K562 (cell line): ENCODE measurements at regions not wholly inside any gene's neighbourhood (a gene's known extent, or its start where the extent isn't known, plus 50 kb on each side); places are given as distances from the start of the nearest gene placed in this dataset.

ENCODE experiments used
- ATAC-seq: fragments of 200-7000 bp; cut with Tn5 transposase; 3 replicates; pipeline ENCODE4 v1.9.1; 2020; ENCODE audit warnings: moderate library complexity
- BruUV-seq: library from RNA; stranded (reverse); fragments of 400-500 nt; replicated peaks from 2 replicates; lab custom pipeline; 2021; lab: Mats Ljungman, UMichigan
- CTCF ChIA-PET: fragments of 300-600 bp; formaldehyde crosslinking; extraction: SDS; loops from one replicate; lab custom pipeline; 2021; ENCODE audit warnings: low intra/inter-chr PET ratio; lab: Yijun Ruan, JAX
- POLR2A ChIA-PET: fragments of 300-600, 350-650 bp; sonication (Branson Sonifier 250); formaldehyde crosslinking; extraction: SDS; loops from one replicate; lab custom pipeline; 2021; ENCODE audit warnings: antibody characterized with exemption, inconsistent platforms; lab: Yijun Ruan, JAX
- DNase-seq, 4 experiments: peaks; one replicate each; pipeline versions ENCODE4 v3.0.0 to v3.0.0-alpha.2; 2011 to 2018; ENCODE audit warnings: low spot score in 3 of 4, mixed read lengths in 3 of 4; ENCODE audit errors: extremely low read depth in 1 of 4
- FAIRE-seq: peaks from 2 replicates; lab custom pipeline; 2011; peaks lifted over from hg19 to GRCh38; lab: Jason Lieb, UNC
- H2AFZ ChIP-seq: 2 replicates; pipeline ENCODE4 v1.6.0; 2011; ENCODE audit warnings: low read depth, low read length, control low read depth, inconsistent platforms
- H3K27ac ChIP-seq: fragments of 200-600 bp; 3 replicates; pipeline ENCODE4 v1.8.0; 2011; ENCODE audit warnings: low read depth, mild to moderate bottlenecking, control low read depth, inconsistent platforms, low read length, moderate library complexity, mixed read lengths; ENCODE audit errors: extremely low read depth
- H3K27me3 ChIP-seq, 2 experiments: fragments of 300-600 bp in 1 of 2; 2 replicates in 1 of 2; 3 replicates in 1 of 2; pipeline versions ENCODE4 v1.6.0 to v1.8.0; 2011; ENCODE audit warnings: inconsistent platforms in 2 of 2, low read length in 2 of 2, mild to moderate bottlenecking in 1 of 2, mixed read lengths in 1 of 2, moderate library complexity in 1 of 2; ENCODE audit not compliant: control insufficient read depth in 2 of 2, insufficient read depth in 2 of 2
- H3K36me3 ChIP-seq: fragments of 300-600 bp; 3 replicates; pipeline ENCODE4 v1.8.0; 2011; ENCODE audit warnings: mild to moderate bottlenecking, low read length, inconsistent platforms; ENCODE audit not compliant: control insufficient read depth, insufficient read depth
- H3K4me1 ChIP-seq, 2 experiments: fragments of 200-600 bp in 1 of 2; replicated peaks in 1 of 2; 2 replicates in 1 of 2; 3 replicates in 1 of 2; pipeline versions ENCODE4 v1.5.1 to v1.8.0; 2011; ENCODE audit warnings: inconsistent platforms in 2 of 2, low read length in 2 of 2, mild to moderate bottlenecking in 1 of 2, mixed read lengths in 1 of 2, moderate library complexity in 1 of 2; ENCODE audit not compliant: control insufficient read depth in 2 of 2, insufficient read depth in 2 of 2
- H3K4me2 ChIP-seq: 2 replicates; pipeline ENCODE4 v1.6.1; 2011; ENCODE audit warnings: low read length, control low read depth, inconsistent platforms, mixed read lengths; ENCODE audit not compliant: insufficient read depth
- H3K4me3 ChIP-seq: fragments of 200-600 bp; sonication (generic), shearing (Covaris generic); 2 replicates; pipeline ENCODE4 v1.5.1; 2016; ENCODE audit warnings: control low read depth, inconsistent platforms
- H3K79me2 ChIP-seq: fragments of 200-600 bp; 3 replicates; pipeline ENCODE4 v1.8.0; 2011; ENCODE audit warnings: low read length, inconsistent platforms; ENCODE audit not compliant: control insufficient read depth, insufficient read depth
- H3K9ac ChIP-seq, 2 experiments: 2 replicates each; pipeline versions ENCODE4 v1.6.0 to v1.6.1; 2011; ENCODE audit warnings: low read depth in 2 of 2, low read length in 2 of 2, control low read depth in 1 of 2, inconsistent platforms in 1 of 2, mild to moderate bottlenecking in 1 of 2, mixed read lengths in 1 of 2; ENCODE audit not compliant: insufficient read depth in 1 of 2
- H3K9me1 ChIP-seq: one replicate; pipeline ENCODE4 v1.6.0; 2011; ENCODE audit warnings: inconsistent platforms, mild to moderate bottlenecking, low read length, moderate library complexity; ENCODE audit not compliant: control insufficient read depth, insufficient read depth
- H3K9me3 ChIP-seq: replicated peaks from 2 replicates; pipeline ENCODE4 v1.5.1; 2011; ENCODE audit warnings: low read depth, low read length, inconsistent platforms; ENCODE audit not compliant: control insufficient read depth, insufficient read depth
- H4K20me1 ChIP-seq: replicated peaks from 2 replicates; pipeline ENCODE4 v1.6.1; 2011; ENCODE audit warnings: low read length, inconsistent platforms, mixed read lengths; ENCODE audit not compliant: control insufficient read depth, insufficient read depth
- ARID2 ChIP-seq: fragments of 450-650 bp; IDR thresholded peaks from 2 replicates; pipeline ENCODE4 v1.6.1; 2017; ENCODE audit warnings: antibody characterized with exemption, mild to moderate bottlenecking
- CEBPB ChIP-seq: fragments of 450-650 bp; IDR thresholded peaks from 2 replicates; pipeline ENCODE4 v1.6.1; 2016; ENCODE audit warnings: missing genetic modification characterization, missing compliant biosample characterization
- RFX1 ChIP-seq: fragments of 450-650 bp; IDR thresholded peaks from 2 replicates; pipeline ENCODE4 v1.6.1; 2016; ENCODE audit warnings: mild to moderate bottlenecking, moderate library complexity
- SIN3B ChIP-seq: fragments of 450-650 bp; IDR thresholded peaks from 2 replicates; pipeline ENCODE4 v1.6.1; 2017; ENCODE audit warnings: low read depth, mild to moderate bottlenecking, moderate library complexity
- SP1 ChIP-seq: sonication (generic); formaldehyde crosslinking; IDR thresholded peaks from 2 replicates; pipeline ENCODE4 v1.8.1; 2022; ENCODE audit warnings: mild to moderate bottlenecking, missing genetic modification reagents
- WGBS: fragments of 100-300 bp; shearing (Covaris generic); methylation state at CpG from one replicate; pipeline ENCODE4 v1.1.6; 2016; ENCODE audit warnings: low coverage, mixed read lengths; ENCODE audit not compliant: insufficient coverage; ENCODE audit errors: missing lambda C conversion rate; 5-methylcytosine and 5-hydroxymethylcytosine counted together
- in situ Hi-C: fragments of 300-500 bp; cut with MboI; formaldehyde crosslinking; loops from 4 replicates; pipeline ENCODE4 v1.15.0; 2018; ENCODE audit warnings: inconsistent platforms, mixed read lengths
- intact Hi-C: fragments of 100-400 bp; cut with micrococcal nuclease; formaldehyde crosslinking; loops from 2 replicates; pipeline ENCODE4 v1.14.2; 2022
- TF ChIP-seq, protein P1 (sequence below): sonication (generic); formaldehyde crosslinking; IDR thresholded peaks from 2 replicates; pipeline ENCODE4 v1.8.0; 2022; ENCODE audit warnings: missing genetic modification reagents, mild to moderate bottlenecking, borderline replicate concordance
- TF ChIP-seq, protein P2 (sequence below): conservative IDR thresholded peaks from 2 replicates; pipeline ENCODE4 v1.6.1; 2011; ENCODE audit warnings: low read depth, mild to moderate bottlenecking, low read length; ENCODE audit not compliant: control insufficient read depth
- TF ChIP-seq, protein P3 (sequence below): fragments of 250-450 bp; sonication (Bioruptor Pico); IDR thresholded peaks from 2 replicates; pipeline ENCODE4 v1.8.0; 2022; ENCODE audit warnings: moderate library complexity, mild to moderate bottlenecking, inconsistent platforms

DNA sequence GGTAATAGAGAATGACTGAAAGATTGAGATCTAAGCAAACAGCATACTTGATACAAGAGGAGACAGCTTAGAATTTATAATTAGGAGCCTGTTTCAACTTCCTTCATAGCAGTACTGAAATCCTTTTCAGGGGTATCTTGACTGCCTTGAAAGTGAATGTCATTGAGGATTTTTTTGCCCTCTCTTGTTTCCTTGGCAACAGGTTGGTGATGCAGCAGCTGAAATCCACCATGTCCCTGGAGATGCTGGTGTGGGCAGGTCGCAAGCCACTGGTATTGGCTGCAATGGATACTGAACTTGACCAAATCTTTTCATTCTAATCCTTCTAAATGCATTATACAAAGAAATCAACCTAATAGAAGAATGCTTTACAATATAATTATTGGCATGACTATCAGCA, 59.3 kb upstream of the GAP43 start:
- no peak overlapping the region for H2AFZ ChIP-seq
- ATAC-seq (no peak), FAIRE-seq (no peak), DNase-seq (no peak)
- H3K4me2 ChIP-seq, result no peak overlapping the region
- no peak overlapping the region for H3K4me3 ChIP-seq
- H3K9ac ChIP-seq, result no peak overlapping the region
- WGBS, result 0% methylated on average over 1 of the region's 1 CpG
- no peak overlapping the region for H3K27ac ChIP-seq
- ChIA-PET CTCF (no interaction called here), POLR2A (no interaction called here)
- no peaks in the 10 kb centered on the region for H3K27me3 ChIP-seq
- no peaks in the 10 kb centered on the region for H3K36me3 ChIP-seq
- in situ Hi-C loops, result no loop called here
- intact Hi-C loops, result no loop called here
- H3K9me1 ChIP-seq, result no peaks in the 10 kb centered on the region
- BruUV-seq, result no TSS peak
- no peaks in the 10 kb centered on the region for H3K9me3 ChIP-seq
- TF ChIP-seq RFX1 (no peak), ARID2 (no peak)
- TF ChIP-seq, protein P1, sequence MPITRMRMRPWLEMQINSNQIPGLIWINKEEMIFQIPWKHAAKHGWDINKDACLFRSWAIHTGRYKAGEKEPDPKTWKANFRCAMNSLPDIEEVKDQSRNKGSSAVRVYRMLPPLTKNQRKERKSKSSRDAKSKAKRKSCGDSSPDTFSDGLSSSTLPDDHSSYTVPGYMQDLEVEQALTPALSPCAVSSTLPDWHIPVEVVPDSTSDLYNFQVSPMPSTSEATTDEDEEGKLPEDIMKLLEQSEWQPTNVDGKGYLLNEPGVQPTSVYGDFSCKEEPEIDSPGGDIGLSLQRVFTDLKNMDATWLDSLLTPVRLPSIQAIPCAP (CRISPR knock-in tag), result no peak
- TF ChIP-seq, protein P2, sequence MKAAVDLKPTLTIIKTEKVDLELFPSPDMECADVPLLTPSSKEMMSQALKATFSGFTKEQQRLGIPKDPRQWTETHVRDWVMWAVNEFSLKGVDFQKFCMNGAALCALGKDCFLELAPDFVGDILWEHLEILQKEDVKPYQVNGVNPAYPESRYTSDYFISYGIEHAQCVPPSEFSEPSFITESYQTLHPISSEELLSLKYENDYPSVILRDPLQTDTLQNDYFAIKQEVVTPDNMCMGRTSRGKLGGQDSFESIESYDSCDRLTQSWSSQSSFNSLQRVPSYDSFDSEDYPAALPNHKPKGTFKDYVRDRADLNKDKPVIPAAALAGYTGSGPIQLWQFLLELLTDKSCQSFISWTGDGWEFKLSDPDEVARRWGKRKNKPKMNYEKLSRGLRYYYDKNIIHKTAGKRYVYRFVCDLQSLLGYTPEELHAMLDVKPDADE, result no peak
- no peaks in the 10 kb centered on the region for H3K79me2 ChIP-seq
- H4K20me1 ChIP-seq, result no peaks in the 10 kb centered on the region
- H3K4me1 ChIP-seq, result no peaks in the 10 kb centered on the region

DNA sequence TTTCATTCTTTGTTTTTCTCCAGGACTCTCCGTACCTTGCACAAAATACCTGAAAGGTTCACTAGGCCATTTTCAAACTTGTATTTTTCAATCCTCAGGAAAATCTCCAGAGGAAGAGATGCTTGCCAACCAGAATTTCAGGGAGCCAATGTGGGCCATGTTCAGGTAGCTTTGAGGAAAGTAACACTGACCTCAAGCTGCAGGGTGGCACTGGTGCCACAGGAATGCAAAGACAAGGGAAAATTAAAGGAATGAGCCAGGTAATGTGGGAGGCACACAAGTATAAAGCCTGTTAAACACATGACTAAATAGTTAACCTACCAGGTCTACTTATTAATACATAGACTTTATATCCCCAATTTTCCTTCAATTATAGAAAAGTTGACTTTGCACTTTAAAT, 51.9 kb upstream of the GAP43 start:
- Histone ChIP-seq H4K20me1 (no peaks in the 10 kb centered on the region), H3K4me3 (no peak overlapping the region), H3K79me2 (no peaks in the 10 kb centered on the region), H3K27ac (no peak overlapping the region), H3K27me3 (no peaks in the 10 kb centered on the region), H3K4me1 (no peaks in the 10 kb centered on the region), H3K9ac (no peak overlapping the region), H3K36me3 (no peaks in the 10 kb centered on the region), H3K9me3 (no peaks in the 10 kb centered on the region), H3K4me2 (no peak overlapping the region), H3K9me1 (no peaks in the 10 kb centered on the region), H2AFZ (no peak overlapping the region)
- ChIA-PET CTCF (no interaction called here), POLR2A (no interaction called here)
- no peak for DNase-seq
- TF ChIP-seq, protein P3, sequence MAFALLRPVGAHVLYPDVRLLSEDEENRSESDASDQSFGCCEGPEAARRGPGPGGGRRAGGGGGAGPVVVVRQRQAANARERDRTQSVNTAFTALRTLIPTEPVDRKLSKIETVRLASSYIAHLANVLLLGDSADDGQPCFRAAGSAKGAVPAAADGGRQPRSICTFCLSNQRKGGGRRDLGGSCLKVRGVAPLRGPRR (CRISPR knock-in tag), result no peak
- TF ChIP-seq SIN3B (no peak), CEBPB (tag) (no peak), SP1 (CRISPR knock-in tag) (no peak)
- FAIRE-seq, result no peak
- intact Hi-C loops, result no loop called here
- no CpG with 5 or more reads among the region's 1 CpG for WGBS
- in situ Hi-C loops, result no loop called here
- no TSS peak for BruUV-seq
- no peak for ATAC-seq
